Peyer's patch (tissue), 4 donors: ENCODE measurements at regions not wholly inside any gene's neighbourhood (a gene's known extent, or its start where the extent isn't known, plus 50 kb on each side); places are given as distances from the start of the nearest gene placed in this dataset.
"Not testable (repeated sequence)": the region's sequence is repeated elsewhere in the genome, so short reads cannot be mapped to it uniquely, and the experiment has no call there.

ENCODE experiments used
- DNase-seq, 3 donors: peaks; one replicate each; pipeline ENCODE4 v3.0.0-alpha.2; 2017 to 2019
- H3K27ac ChIP-seq, 4 donors: fragments of 200-600 bp; sonication (generic); one replicate each; pipeline ENCODE4 v1.5.1; 2016 to 2019
- H3K27me3 ChIP-seq, 2 donors: fragments of 200-600 bp; sonication (generic); one replicate each; pipeline ENCODE4 v1.5.1; 2019
- H3K36me3 ChIP-seq, 3 donors: fragments of 200-600 bp; sonication (generic); one replicate each; pipeline ENCODE4 v1.5.1; 2016 to 2019
- H3K4me1 ChIP-seq, 4 donors: fragments of 200-600 bp; sonication (generic); one replicate each; pipeline ENCODE4 v1.5.1; 2016 to 2019
- H3K4me3 ChIP-seq, 4 donors: fragments of 200-600 bp; sonication (generic); 1 replicate in 3 of 4; 2 replicates in 1 of 4; pipeline ENCODE4 v1.5.1; 2016 to 2019; ENCODE audit warnings: mild to moderate bottlenecking in 1 of 4
- H3K9me3 ChIP-seq, 4 donors: fragments of 200-600 bp; sonication (generic); one replicate each; pipeline ENCODE4 v1.5.1; 2016 to 2019; ENCODE audit warnings: mild to moderate bottlenecking in 1 of 4
- CTCF ChIP-seq, 6 experiments: fragments of 450-650 bp in 4 of 6; fragments of 200-600 bp in 2 of 6; sonication (generic) in 1 of 6; IDR thresholded peaks; one replicate each; pipeline ENCODE4 v1.5.1; 2017 to 2019; ENCODE audit warnings: antibody characterized with exemption in 6 of 6, mild to moderate bottlenecking in 3 of 6, moderate library complexity in 1 of 6
- POLR2A ChIP-seq, 2 donors: fragments of 450-650 bp; IDR thresholded peaks; one replicate each; pipeline ENCODE4 v1.5.1; 2017; ENCODE audit warnings: antibody characterized with exemption in 2 of 2, mild to moderate bottlenecking in 2 of 2, moderate library complexity in 2 of 2

- TF ChIP-seq CTCF (IDR thresholded peaks at IDR 0.05) (no peak), POLR2A (IDR thresholded peaks at IDR 0.05) (no peak)
- Histone ChIP-seq H3K9me3 (no peaks in the 10 kb centered on the region), H3K4me3 (no peak overlapping the region), H3K4me1 (no peaks in the 10 kb centered on the region), H3K27ac (peak overlapping the region in 1 of 4 donors; percentile 35), H3K27me3 (no peaks in the 10 kb centered on the region), H3K36me3 (no peaks in the 10 kb centered on the region)
- no peak for DNase-seq
Observed at GRCh38 chr18:9001209-9001608, 101.3 kb upstream of the NDUFV2 start.

GRCh38 chr18:9003406-9004100 lies 98.9 kb upstream of the NDUFV2 start:
- no peaks in the 10 kb centered on the region for H3K36me3 ChIP-seq
- H3K27ac ChIP-seq, result no peak overlapping the region
- DNase-seq, result no peak
- H3K4me1 ChIP-seq, result no peaks in the 10 kb centered on the region
- H3K27me3 ChIP-seq, result no peaks in the 10 kb centered on the region
- no peak for TF ChIP-seq POLR2A (IDR thresholded peaks at IDR 0.05)
- TF ChIP-seq CTCF (IDR thresholded peaks at IDR 0.05), result no peak
- H3K9me3 ChIP-seq, result no peaks in the 10 kb centered on the region
- no peak overlapping the region for H3K4me3 ChIP-seq

GRCh38 chr18:9004308-9004707 lies 98.2 kb upstream of the NDUFV2 start:
- not testable (repeated sequence) for H3K9me3 ChIP-seq, H3K4me1 ChIP-seq, DNase-seq, H3K36me3 ChIP-seq, H3K4me3 ChIP-seq, H3K27me3 ChIP-seq, H3K27ac ChIP-seq

- H3K4me3 ChIP-seq, H3K36me3 ChIP-seq, H3K9me3 ChIP-seq, DNase-seq, H3K27ac ChIP-seq, H3K4me1 ChIP-seq, H3K27me3 ChIP-seq: not testable (repeated sequence)
Observed at GRCh38 chr18:9007700-9008099, 94.8 kb upstream of the NDUFV2 start.

- Histone ChIP-seq H3K36me3 (no peaks in the 10 kb centered on the region), H3K27ac (no peak overlapping the region), H3K9me3 (no peaks in the 10 kb centered on the region), H3K4me3 (no peak overlapping the region), H3K4me1 (no peaks in the 10 kb centered on the region), H3K27me3 (no peaks in the 10 kb centered on the region)
- TF ChIP-seq POLR2A (IDR thresholded peaks at IDR 0.05), result no peak
- TF ChIP-seq CTCF (IDR thresholded peaks at IDR 0.05), result no peak
- DNase-seq, result no peak
Observed at GRCh38 chr18:9008200-9008708, 94.2 kb upstream of the NDUFV2 start.

GRCh38 chr18:9008709-9009635 lies 93.5 kb upstream of the NDUFV2 start:
- TF ChIP-seq CTCF (IDR thresholded peaks at IDR 0.05) (no peak), POLR2A (IDR thresholded peaks at IDR 0.05) (no peak)
- H3K9me3 ChIP-seq, result no peaks in the 10 kb centered on the region
- DNase-seq, result no peak
- H3K4me1 ChIP-seq, result no peaks in the 10 kb centered on the region
- H3K27ac ChIP-seq, result no peak overlapping the region
- H3K36me3 ChIP-seq, result no peaks in the 10 kb centered on the region
- no peak overlapping the region for H3K4me3 ChIP-seq
- H3K27me3 ChIP-seq, result no peaks in the 10 kb centered on the region
